ENCODE measurements at regions not wholly inside any gene's neighbourhood (a gene's known extent, or its start where the extent isn't known, plus 50 kb on each side); places are given as distances from the start of the nearest gene placed in this dataset.

- POLR2A ChIA-PET = no interaction called here
- intact Hi-C loops (cut with micrococcal nuclease; ENCODE audit: unreplicated experiment) = no loop called here
- no peaks in the 10 kb centered on the region for H3K9me3 ChIP-seq (ENCODE audit: low read length)
- H3K4me3 ChIP-seq (ENCODE audit: low read depth, low read length, poor library complexity, severe bottlenecking) = no peak overlapping the region
- DNase-seq (ENCODE audit: low spot score) = no peak
- BruUV-seq (replicated peaks) = no TSS peak
- no peaks in the 10 kb centered on the region for H4K20me1 ChIP-seq (ENCODE audit: insufficient read depth, low read length)
- no peaks in the 10 kb centered on the region for H3K4me1 ChIP-seq (ENCODE audit: insufficient read depth, low read length, poor library complexity, severe bottlenecking)
- H3K79me2 ChIP-seq (ENCODE audit: insufficient read depth, low read depth, low read length) = no peaks in the 10 kb centered on the region
- no peaks in the 10 kb centered on the region for H3K36me3 ChIP-seq (ENCODE audit: insufficient read depth, low read length)
- no peaks in the 10 kb centered on the region for H3K9me2 ChIP-seq (ENCODE audit: insufficient read depth, low read length)
- CTCF ChIA-PET (ENCODE audit: unreplicated experiment) = no interaction called here
- no peak overlapping the region for H2AFZ ChIP-seq (ENCODE audit: low read length)
- TF ChIP-seq CTCF (conservative IDR thresholded peaks at IDR 0.05; ENCODE audit: low read length) (no peak), EZH2phosphoT487 (IDR thresholded peaks at IDR 0.05; ENCODE audit: borderline replicate concordance, low read depth, low read length) (no peak)
- no peak overlapping the region for H3K27ac ChIP-seq (ENCODE audit: low read depth, low read length, poor library complexity, severe bottlenecking)
- no peak overlapping the region for H3K4me2 ChIP-seq (ENCODE audit: low read length)
Measured at GRCh38 chr2:94767336-94767735, 103.9 kb upstream of the TEKT4 start.

- ChIA-PET POLR2A (no interaction called here), CTCF (ENCODE audit: unreplicated experiment) (no interaction called here)
- no peaks in the 10 kb centered on the region for H3K9me3 ChIP-seq (ENCODE audit: low read length)
- no peak overlapping the region for H3K4me2 ChIP-seq (ENCODE audit: low read length)
- intact Hi-C loops (cut with micrococcal nuclease; ENCODE audit: unreplicated experiment) = no loop called here
- no peaks in the 10 kb centered on the region for H3K36me3 ChIP-seq (ENCODE audit: insufficient read depth, low read length)
- H2AFZ ChIP-seq (ENCODE audit: low read length) = no peak overlapping the region
- no peaks in the 10 kb centered on the region for H3K4me1 ChIP-seq (ENCODE audit: insufficient read depth, low read length, poor library complexity, severe bottlenecking)
- no peaks in the 10 kb centered on the region for H3K79me2 ChIP-seq (ENCODE audit: insufficient read depth, low read depth, low read length)
- no peak for DNase-seq (ENCODE audit: low spot score)
- TF ChIP-seq EZH2phosphoT487 (IDR thresholded peaks at IDR 0.05; ENCODE audit: borderline replicate concordance, low read depth, low read length) (no peak), CTCF (conservative IDR thresholded peaks at IDR 0.05; ENCODE audit: low read length) (no peak)
- no peaks in the 10 kb centered on the region for H4K20me1 ChIP-seq (ENCODE audit: insufficient read depth, low read length)
- H3K9me2 ChIP-seq (ENCODE audit: insufficient read depth, low read length) = no peaks in the 10 kb centered on the region
- no peak overlapping the region for H3K27ac ChIP-seq (ENCODE audit: low read depth, low read length, poor library complexity, severe bottlenecking)
- H3K4me3 ChIP-seq (ENCODE audit: low read depth, low read length, poor library complexity, severe bottlenecking) = no peak overlapping the region
- BruUV-seq (replicated peaks) = no TSS peak
Measured at GRCh38 chr2:94769733-94770132, 101.5 kb upstream of the TEKT4 start.

- Histone ChIP-seq H3K79me2 (ENCODE audit: insufficient read depth, low read depth, low read length) (no peaks in the 10 kb centered on the region), H3K4me3 (ENCODE audit: low read depth, low read length, poor library complexity, severe bottlenecking) (no peak overlapping the region), H3K4me1 (ENCODE audit: insufficient read depth, low read length, poor library complexity, severe bottlenecking) (no peaks in the 10 kb centered on the region), H3K9me3 (ENCODE audit: low read length) (no peaks in the 10 kb centered on the region), H4K20me1 (ENCODE audit: insufficient read depth, low read length) (no peaks in the 10 kb centered on the region), H2AFZ (ENCODE audit: low read length) (no peak overlapping the region), H3K9me2 (ENCODE audit: insufficient read depth, low read length) (no peaks in the 10 kb centered on the region), H3K27ac (ENCODE audit: low read depth, low read length, poor library complexity, severe bottlenecking) (no peak overlapping the region), H3K4me2 (ENCODE audit: low read length) (no peak overlapping the region), H3K36me3 (ENCODE audit: insufficient read depth, low read length) (no peaks in the 10 kb centered on the region)
- ChIA-PET CTCF (ENCODE audit: unreplicated experiment) (no interaction called here), POLR2A (no interaction called here)
- intact Hi-C loops (cut with micrococcal nuclease; ENCODE audit: unreplicated experiment) = no loop called here
- BruUV-seq (replicated peaks) = no TSS peak
- TF ChIP-seq CTCF (conservative IDR thresholded peaks at IDR 0.05; ENCODE audit: low read length) (no peak), EZH2phosphoT487 (IDR thresholded peaks at IDR 0.05; ENCODE audit: borderline replicate concordance, low read depth, low read length) (no peak)
- no peak for DNase-seq (ENCODE audit: low spot score)
Measured at GRCh38 chr2:94774851-94775250, 96.4 kb upstream of the TEKT4 start.
